ENCODE measurements at regions not wholly inside any gene's neighbourhood (a gene's known extent, or its start where the extent isn't known, plus 50 kb on each side); places are given as distances from the start of the nearest gene placed in this dataset.

- CTCF ChIA-PET, result no interaction called here
- intact Hi-C loops (cut with micrococcal nuclease) (no loop called here), dilution Hi-C loops (cut with MboI; ENCODE audit: extremely low pct_ligation_motif_present, low sequenced_read_pairs) (no loop called here)
- H3K27ac ChIP-seq (ENCODE audit: insufficient read depth, low read depth, low read length), result no peak overlapping the region
- no peak overlapping the region for H3K9ac ChIP-seq (replicated peaks; ENCODE audit: extremely low read depth, insufficient read depth, low read length)
- no peaks in the 10 kb centered on the region for H3K9me3 ChIP-seq (replicated peaks; ENCODE audit: control insufficient read depth, insufficient read depth, low read length)
- H3K9me1 ChIP-seq (replicated peaks; ENCODE audit: control insufficient read depth, extremely low read depth, insufficient read depth, low read length), result no peaks in the 10 kb centered on the region
- no peaks in the 10 kb centered on the region for H3K36me3 ChIP-seq (ENCODE audit: control insufficient read depth in 2 of 2, extremely low read depth in 1 of 2, insufficient read depth in 2 of 2, low read length in 2 of 2)
- no TSS peak for BruUV-seq (replicated peaks)
- H3K4me3 ChIP-seq (replicated peaks in 1 of 3; ENCODE audit: insufficient read depth in 1 of 3, low read depth in 1 of 3, low read length in 3 of 3), result no peak overlapping the region
- H4K20me1 ChIP-seq (replicated peaks; ENCODE audit: control insufficient read depth, extremely low read depth, insufficient read depth, low read length), result no peaks in the 10 kb centered on the region
- no peak overlapping the region for H3K4me2 ChIP-seq (ENCODE audit: insufficient read depth, low read length)
- no peaks in the 10 kb centered on the region for H3K4me1 ChIP-seq (ENCODE audit: control insufficient read depth, extremely low read depth, insufficient read depth, low read length)
- TF ChIP-seq POLR2AphosphoS5 (IDR thresholded peaks at IDR 0.05; ENCODE audit: insufficient read depth, low read depth, low read length), result no peak
- TF ChIP-seq JUN (IDR thresholded peaks at IDR 0.05; ENCODE audit: borderline replicate concordance, insufficient read depth, insufficient read length, low read depth), result no peak
- no peak for TF ChIP-seq MYC (IDR thresholded peaks at IDR 0.05; ENCODE audit: low read depth, low read length)
- TF ChIP-seq CTCF (IDR thresholded peaks at IDR 0.05; ENCODE audit: extremely low read depth in 1 of 2, insufficient read depth in 1 of 2, low read depth in 1 of 2, low read length in 2 of 2), result no peak
- TF ChIP-seq FOS (IDR thresholded peaks at IDR 0.05; ENCODE audit: borderline replicate concordance, insufficient read depth, low read length), result no peak
- TF ChIP-seq POLR2A (IDR thresholded peaks at IDR 0.05; ENCODE audit: low read depth, low read length), result no peak
- FAIRE-seq, result no peak
- H2AFZ ChIP-seq (ENCODE audit: low read depth, low read length), result no peak overlapping the region
- POLR2A ChIA-PET, result no interaction called here
- no peaks in the 10 kb centered on the region for H3K27me3 ChIP-seq (ENCODE audit: control insufficient read depth in 2 of 2, insufficient read depth in 2 of 2, low read length in 2 of 2)
- no peak for DNase-seq (ENCODE audit: low read depth, low spot score)
- no peaks in the 10 kb centered on the region for H3K79me2 ChIP-seq (ENCODE audit: control insufficient read depth, insufficient read depth, low read length)
Measured at GRCh38 chr5:124000538-124000937, 488.6 kb downstream of the CSNK1G3 start.

- Histone ChIP-seq H3K9me3 (replicated peaks; ENCODE audit: control insufficient read depth, insufficient read depth, low read length) (no peaks in the 10 kb centered on the region), H3K4me3 (replicated peaks in 1 of 3; ENCODE audit: insufficient read depth in 1 of 3, low read depth in 1 of 3, low read length in 3 of 3) (no peak overlapping the region), H2AFZ (ENCODE audit: low read depth, low read length) (no peak overlapping the region), H4K20me1 (replicated peaks; ENCODE audit: control insufficient read depth, extremely low read depth, insufficient read depth, low read length) (no peaks in the 10 kb centered on the region), H3K27me3 (ENCODE audit: control insufficient read depth in 2 of 2, insufficient read depth in 2 of 2, low read length in 2 of 2) (no peaks in the 10 kb centered on the region), H3K4me1 (ENCODE audit: control insufficient read depth, extremely low read depth, insufficient read depth, low read length) (no peaks in the 10 kb centered on the region), H3K4me2 (ENCODE audit: insufficient read depth, low read length) (no peak overlapping the region), H3K9me1 (replicated peaks; ENCODE audit: control insufficient read depth, extremely low read depth, insufficient read depth, low read length) (no peaks in the 10 kb centered on the region), H3K36me3 (ENCODE audit: control insufficient read depth in 2 of 2, extremely low read depth in 1 of 2, insufficient read depth in 2 of 2, low read length in 2 of 2) (no peaks in the 10 kb centered on the region), H3K9ac (replicated peaks; ENCODE audit: extremely low read depth, insufficient read depth, low read length) (no peak overlapping the region), H3K79me2 (ENCODE audit: control insufficient read depth, insufficient read depth, low read length) (no peaks in the 10 kb centered on the region), H3K27ac (ENCODE audit: insufficient read depth, low read depth, low read length) (no peak overlapping the region)
- DNase-seq (ENCODE audit: low read depth, low spot score) (no peak), FAIRE-seq (no peak)
- ChIA-PET CTCF (no interaction called here), POLR2A (no interaction called here)
- dilution Hi-C loops (cut with MboI; ENCODE audit: extremely low pct_ligation_motif_present, low sequenced_read_pairs) (no loop called here), intact Hi-C loops (cut with micrococcal nuclease) (no loop called here)
- no TSS peak for BruUV-seq (replicated peaks)
- TF ChIP-seq MAX (IDR thresholded peaks at IDR 0.05; ENCODE audit: insufficient read depth, insufficient read length), result no peak
- no peak for TF ChIP-seq POLR2AphosphoS5 (IDR thresholded peaks at IDR 0.05; ENCODE audit: insufficient read depth, low read depth, low read length)
- no peak for TF ChIP-seq GATA2 (IDR thresholded peaks at IDR 0.05; ENCODE audit: insufficient read depth, insufficient read length, low read depth, low read length)
- no peak for TF ChIP-seq JUN (IDR thresholded peaks at IDR 0.05; ENCODE audit: borderline replicate concordance, insufficient read depth, insufficient read length, low read depth)
- no peak for TF ChIP-seq FOS (IDR thresholded peaks at IDR 0.05; ENCODE audit: borderline replicate concordance, insufficient read depth, low read length)
Measured at GRCh38 chr5:123997462-123998215, 485.7 kb downstream of the CSNK1G3 start.

Data from endothelial cell of umbilical vein (primary cell).